IMR-90 (cell line): ENCODE measurements at regions not wholly inside any gene's neighbourhood (a gene's known extent, or its start where the extent isn't known, plus 50 kb on each side); places are given as distances from the start of the nearest gene placed in this dataset.

ENCODE experiments used
- TF ChIP-seq, protein P1 (sequence below): conservative IDR thresholded peaks from 2 replicates; pipeline ENCODE4 v1.5.1; 2012; ENCODE audit warnings: mild to moderate bottlenecking, low read depth, low read length, improper control_type of control experiment
- TF ChIP-seq, protein P2 (sequence below): fragments of 150-350 bp; IDR thresholded peaks from 2 replicates; pipeline ENCODE4 v1.6.1; 2016; ENCODE audit warnings: low read depth, mild to moderate bottlenecking, low read length, moderate library complexity, borderline replicate concordance

DNA sequence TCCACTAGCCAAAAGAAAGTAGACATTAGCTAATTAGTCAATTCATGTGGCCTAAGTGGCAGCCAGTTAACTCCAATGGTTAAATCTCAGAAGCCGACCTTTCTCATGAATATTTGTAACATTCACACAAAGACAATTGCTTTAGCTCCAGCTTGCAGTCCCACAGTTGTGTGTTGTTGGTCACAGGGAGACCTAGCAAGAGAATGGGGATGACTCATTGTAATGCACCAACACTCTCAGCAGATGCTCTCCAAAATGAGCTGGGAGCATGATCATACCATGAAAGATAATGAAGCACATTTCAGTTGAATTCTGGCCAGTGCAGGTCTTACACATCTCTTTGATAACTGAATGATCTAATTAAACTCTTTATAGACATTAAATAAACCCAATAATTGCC lies 160.4 kb downstream of the HLX start:
- TF ChIP-seq, protein P1, sequence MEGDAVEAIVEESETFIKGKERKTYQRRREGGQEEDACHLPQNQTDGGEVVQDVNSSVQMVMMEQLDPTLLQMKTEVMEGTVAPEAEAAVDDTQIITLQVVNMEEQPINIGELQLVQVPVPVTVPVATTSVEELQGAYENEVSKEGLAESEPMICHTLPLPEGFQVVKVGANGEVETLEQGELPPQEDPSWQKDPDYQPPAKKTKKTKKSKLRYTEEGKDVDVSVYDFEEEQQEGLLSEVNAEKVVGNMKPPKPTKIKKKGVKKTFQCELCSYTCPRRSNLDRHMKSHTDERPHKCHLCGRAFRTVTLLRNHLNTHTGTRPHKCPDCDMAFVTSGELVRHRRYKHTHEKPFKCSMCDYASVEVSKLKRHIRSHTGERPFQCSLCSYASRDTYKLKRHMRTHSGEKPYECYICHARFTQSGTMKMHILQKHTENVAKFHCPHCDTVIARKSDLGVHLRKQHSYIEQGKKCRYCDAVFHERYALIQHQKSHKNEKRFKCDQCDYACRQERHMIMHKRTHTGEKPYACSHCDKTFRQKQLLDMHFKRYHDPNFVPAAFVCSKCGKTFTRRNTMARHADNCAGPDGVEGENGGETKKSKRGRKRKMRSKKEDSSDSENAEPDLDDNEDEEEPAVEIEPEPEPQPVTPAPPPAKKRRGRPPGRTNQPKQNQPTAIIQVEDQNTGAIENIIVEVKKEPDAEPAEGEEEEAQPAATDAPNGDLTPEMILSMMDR, result no peak
- TF ChIP-seq, protein P2, sequence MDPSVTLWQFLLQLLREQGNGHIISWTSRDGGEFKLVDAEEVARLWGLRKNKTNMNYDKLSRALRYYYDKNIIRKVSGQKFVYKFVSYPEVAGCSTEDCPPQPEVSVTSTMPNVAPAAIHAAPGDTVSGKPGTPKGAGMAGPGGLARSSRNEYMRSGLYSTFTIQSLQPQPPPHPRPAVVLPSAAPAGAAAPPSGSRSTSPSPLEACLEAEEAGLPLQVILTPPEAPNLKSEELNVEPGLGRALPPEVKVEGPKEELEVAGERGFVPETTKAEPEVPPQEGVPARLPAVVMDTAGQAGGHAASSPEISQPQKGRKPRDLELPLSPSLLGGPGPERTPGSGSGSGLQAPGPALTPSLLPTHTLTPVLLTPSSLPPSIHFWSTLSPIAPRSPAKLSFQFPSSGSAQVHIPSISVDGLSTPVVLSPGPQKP, result no peak
